ENCODE measurements at regions not wholly inside any gene's neighbourhood (a gene's known extent, or its start where the extent isn't known, plus 50 kb on each side); places are given as distances from the start of the nearest gene placed in this dataset.

DNA sequence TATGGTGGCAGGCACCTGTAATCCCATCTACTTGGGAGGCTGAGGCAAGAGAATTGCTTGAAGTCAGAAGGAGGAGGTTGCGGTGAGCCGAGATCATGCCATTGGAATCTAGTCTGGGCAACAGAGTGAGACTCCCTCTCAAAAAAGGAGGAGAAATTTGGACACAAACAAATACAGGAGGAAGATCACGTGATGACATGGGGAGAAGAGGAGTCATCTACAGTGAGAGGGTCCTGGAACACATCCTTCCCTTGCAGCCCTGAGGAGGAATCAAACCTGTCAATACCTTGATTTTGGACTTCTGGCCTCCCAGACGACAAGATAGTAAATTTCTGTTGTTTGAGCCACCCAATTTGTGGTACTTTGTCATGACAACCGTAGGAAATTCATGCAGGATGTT, 671.9 kb upstream of the EEF2KMT start:
- no peak for ATAC-seq
- TF ChIP-seq CREB5 (CRISPR knock-in tag; IDR thresholded peaks at IDR 0.05; ENCODE audit: low read depth) (no peak), ZNF8 (CRISPR knock-in tag; IDR thresholded peaks at IDR 0.05) (no peak), ZNF565 (CRISPR knock-in tag; conservative IDR thresholded peaks at IDR 0.05; ENCODE audit: low read depth) (no peak), ZNF70 (CRISPR knock-in tag; IDR thresholded peaks at IDR 0.05) (no peak), ISL1 (CRISPR knock-in tag; IDR thresholded peaks at IDR 0.05) (no peak), OSR1 (CRISPR knock-in tag; IDR thresholded peaks at IDR 0.05) (no peak)
- TF ChIP-seq, protein P1, sequence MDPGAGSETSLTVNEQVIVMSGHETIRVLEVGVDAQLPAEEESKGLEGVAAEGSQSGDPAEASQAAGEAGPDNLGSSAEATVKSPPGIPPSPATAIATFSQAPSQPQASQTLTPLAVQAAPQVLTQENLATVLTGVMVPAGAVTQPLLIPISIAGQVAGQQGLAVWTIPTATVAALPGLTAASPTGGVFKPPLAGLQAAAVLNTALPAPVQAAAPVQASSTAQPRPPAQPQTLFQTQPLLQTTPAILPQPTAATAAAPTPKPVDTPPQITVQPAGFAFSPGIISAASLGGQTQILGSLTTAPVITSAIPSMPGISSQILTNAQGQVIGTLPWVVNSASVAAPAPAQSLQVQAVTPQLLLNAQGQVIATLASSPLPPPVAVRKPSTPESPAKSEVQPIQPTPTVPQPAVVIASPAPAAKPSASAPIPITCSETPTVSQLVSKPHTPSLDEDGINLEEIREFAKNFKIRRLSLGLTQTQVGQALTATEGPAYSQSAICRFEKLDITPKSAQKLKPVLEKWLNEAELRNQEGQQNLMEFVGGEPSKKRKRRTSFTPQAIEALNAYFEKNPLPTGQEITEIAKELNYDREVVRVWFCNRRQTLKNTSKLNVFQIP (CRISPR knock-in tag; IDR thresholded peaks at IDR 0.05; ENCODE audit: borderline replicate concordance, low read depth), result no peak
- TF ChIP-seq, protein P2, sequence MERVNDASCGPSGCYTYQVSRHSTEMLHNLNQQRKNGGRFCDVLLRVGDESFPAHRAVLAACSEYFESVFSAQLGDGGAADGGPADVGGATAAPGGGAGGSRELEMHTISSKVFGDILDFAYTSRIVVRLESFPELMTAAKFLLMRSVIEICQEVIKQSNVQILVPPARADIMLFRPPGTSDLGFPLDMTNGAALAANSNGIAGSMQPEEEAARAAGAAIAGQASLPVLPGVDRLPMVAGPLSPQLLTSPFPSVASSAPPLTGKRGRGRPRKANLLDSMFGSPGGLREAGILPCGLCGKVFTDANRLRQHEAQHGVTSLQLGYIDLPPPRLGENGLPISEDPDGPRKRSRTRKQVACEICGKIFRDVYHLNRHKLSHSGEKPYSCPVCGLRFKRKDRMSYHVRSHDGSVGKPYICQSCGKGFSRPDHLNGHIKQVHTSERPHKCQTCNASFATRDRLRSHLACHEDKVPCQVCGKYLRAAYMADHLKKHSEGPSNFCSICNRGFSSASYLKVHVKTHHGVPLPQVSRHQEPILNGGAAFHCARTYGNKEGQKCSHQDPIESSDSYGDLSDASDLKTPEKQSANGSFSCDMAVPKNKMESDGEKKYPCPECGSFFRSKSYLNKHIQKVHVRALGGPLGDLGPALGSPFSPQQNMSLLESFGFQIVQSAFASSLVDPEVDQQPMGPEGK (CRISPR knock-in tag; IDR thresholded peaks at IDR 0.05; ENCODE audit: borderline replicate concordance), result no peak

DNA sequence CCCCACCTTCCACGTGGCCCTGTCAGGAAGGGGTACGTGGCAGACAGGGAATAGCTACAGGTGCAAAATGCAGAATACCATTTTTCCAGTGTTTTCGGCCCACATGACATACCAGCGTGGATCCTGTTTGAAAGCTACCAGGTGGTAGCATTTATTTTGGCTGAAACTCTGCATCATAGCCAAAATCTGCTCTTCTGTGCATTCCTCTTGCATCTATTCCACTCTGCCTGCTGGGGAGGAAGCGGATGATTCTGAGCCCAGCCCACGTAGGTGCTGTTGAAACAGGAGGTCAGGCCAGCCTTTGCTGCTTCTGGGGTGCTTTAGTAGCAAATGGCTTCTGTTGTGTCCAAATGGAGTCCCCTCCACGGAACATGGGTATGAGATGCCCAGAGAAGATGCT, 670.9 kb upstream of the EEF2KMT start:
- TF ChIP-seq ZFP30 (CRISPR knock-in tag; IDR thresholded peaks at IDR 0.05), result no peak
- no peak for TF ChIP-seq ARNTL (CRISPR knock-in tag; IDR thresholded peaks at IDR 0.05; ENCODE audit: borderline replicate concordance, low read depth)
- no peak for TF ChIP-seq RARB (CRISPR knock-in tag; IDR thresholded peaks at IDR 0.05)
- TF ChIP-seq TCF4 (CRISPR knock-in tag; IDR thresholded peaks at IDR 0.05; ENCODE audit: borderline replicate concordance), result no peak
- TF ChIP-seq, protein P1 (CRISPR knock-in tag; IDR thresholded peaks at IDR 0.05; ENCODE audit: borderline replicate concordance, low read depth), result no peak
- TF ChIP-seq TOX (CRISPR knock-in tag; IDR thresholded peaks at IDR 0.05; ENCODE audit: borderline replicate concordance), result no peak
- no peak for TF ChIP-seq CREB5 (CRISPR knock-in tag; IDR thresholded peaks at IDR 0.05; ENCODE audit: low read depth)
- TF ChIP-seq CSRNP3 (CRISPR knock-in tag; IDR thresholded peaks at IDR 0.05), result no peak
- TF ChIP-seq, protein P2 (CRISPR knock-in tag; IDR thresholded peaks at IDR 0.05; ENCODE audit: borderline replicate concordance), result no peak
- TF ChIP-seq ESRRG (CRISPR knock-in tag; IDR thresholded peaks at IDR 0.05), result no peak
- TF ChIP-seq ZNF8 (CRISPR knock-in tag; IDR thresholded peaks at IDR 0.05), result no peak
- TF ChIP-seq ZNF70 (CRISPR knock-in tag; IDR thresholded peaks at IDR 0.05), result no peak
- TF ChIP-seq GLIS3 (CRISPR knock-in tag; IDR thresholded peaks at IDR 0.05), result no peak
- no peak for TF ChIP-seq ZC3H10 (CRISPR knock-in tag; IDR thresholded peaks at IDR 0.05)
- TF ChIP-seq ZNF565 (CRISPR knock-in tag; conservative IDR thresholded peaks at IDR 0.05; ENCODE audit: low read depth), result no peak
- no peak for TF ChIP-seq SNAI2 (CRISPR knock-in tag; IDR thresholded peaks at IDR 0.05)
- TF ChIP-seq BACH2 (CRISPR knock-in tag; IDR thresholded peaks at IDR 0.05; ENCODE audit: borderline replicate concordance), result no peak
- TF ChIP-seq OSR1 (CRISPR knock-in tag; IDR thresholded peaks at IDR 0.05), result no peak
- TF ChIP-seq ZFP3 (CRISPR knock-in tag; IDR thresholded peaks at IDR 0.05), result no peak
- no peak for TF ChIP-seq PPARA (CRISPR knock-in tag; IDR thresholded peaks at IDR 0.05; ENCODE audit: borderline replicate concordance)
- no peak for ATAC-seq

Measured in SK-N-SH treated with all-trans-retinoic acid at 6 μM for 48 hours (cell line).